OCI-LY7 (cell line): ENCODE measurements at regions not wholly inside any gene's neighbourhood (a gene's known extent, or its start where the extent isn't known, plus 50 kb on each side); places are given as distances from the start of the nearest gene placed in this dataset.

Experiments used
- BruUV-seq: library from RNA; stranded (reverse); fragments of 400-500 nt; replicated peaks from 2 replicates; lab custom pipeline; 2021; lab: Mats Ljungman, UMichigan
- CTCF ChIA-PET: fragments of 300-600 bp; sonication (Branson Sonifier 250); formaldehyde crosslinking; loops from one replicate; lab custom pipeline; 2022; ENCODE audit warnings: antibody characterized with exemption; ENCODE audit not compliant: unreplicated experiment; lab: Charles Lee
- POLR2A ChIA-PET: fragments of 300-600 bp; sonication (Branson Sonifier 250); formaldehyde crosslinking; loops from one replicate; lab custom pipeline; 2022; ENCODE audit warnings: antibody characterized with exemption; lab: Charles Lee
- DNase-seq: peaks from one replicate; pipeline ENCODE4 v3.0.0-alpha.2; 2015; ENCODE audit warnings: low spot score
- H2AFZ ChIP-seq: fragments of 200-600 bp; sonication (generic), shearing (Covaris generic); 2 replicates; pipeline ENCODE4 v1.6.1; 2014; ENCODE audit warnings: mild to moderate bottlenecking, antibody characterized with exemption, low read length, moderate library complexity
- H3K27ac ChIP-seq: fragments of 200-600 bp; sonication (generic); 2 replicates; pipeline ENCODE4 v1.5.1; 2014; ENCODE audit warnings: mixed run types, low read depth, mild to moderate bottlenecking, moderate library complexity, low read length, inconsistent platforms; ENCODE audit not compliant: poor library complexity, severe bottlenecking
- H3K36me3 ChIP-seq: fragments of 200-600 bp; sonication (generic); 2 replicates; pipeline ENCODE4 v1.6.1; 2014; ENCODE audit warnings: mild to moderate bottlenecking, antibody characterized with exemption, low read length, moderate library complexity, mixed read lengths; ENCODE audit not compliant: insufficient read depth
- H3K4me1 ChIP-seq: fragments of 200-600 bp; sonication (generic); 2 replicates; pipeline ENCODE4 v1.5.1; 2014; ENCODE audit warnings: mild to moderate bottlenecking, low read length; ENCODE audit not compliant: insufficient read depth, poor library complexity, severe bottlenecking
- H3K4me2 ChIP-seq: fragments of 200-600 bp; sonication (generic); 2 replicates; pipeline ENCODE4 v1.6.1; 2014; ENCODE audit warnings: mild to moderate bottlenecking, low read length
- H3K4me3 ChIP-seq: fragments of 200-600 bp; sonication (generic); 2 replicates; pipeline ENCODE4 v1.5.1; 2014; ENCODE audit warnings: mild to moderate bottlenecking, low read depth, low read length; ENCODE audit not compliant: poor library complexity, severe bottlenecking
- H3K79me2 ChIP-seq: fragments of 200-600 bp; sonication (generic); 2 replicates; pipeline ENCODE4 v1.6.1; 2016; ENCODE audit warnings: low read depth, mild to moderate bottlenecking, low read length, moderate library complexity, mixed read lengths; ENCODE audit not compliant: insufficient read depth
- H3K9me2 ChIP-seq: fragments of 200-600 bp; sonication (generic); 2 replicates; pipeline ENCODE4 v1.6.1; 2016; ENCODE audit warnings: mild to moderate bottlenecking, low read length, mixed read lengths; ENCODE audit not compliant: insufficient read depth
- H3K9me3 ChIP-seq: fragments of 200-600 bp; sonication (generic); 2 replicates; pipeline ENCODE4 v1.6.1; 2014; ENCODE audit warnings: mild to moderate bottlenecking, mixed run types, low read length, mixed read lengths
- H4K20me1 ChIP-seq: fragments of 200-600 bp; sonication (generic); 2 replicates; pipeline ENCODE4 v1.6.1; 2014; ENCODE audit warnings: mild to moderate bottlenecking, antibody characterized with exemption, low read length, moderate library complexity, mixed read lengths; ENCODE audit not compliant: insufficient read depth
- EZH2phosphoT487 ChIP-seq: fragments of 200-600 bp; sonication (generic); IDR thresholded peaks from 2 replicates; pipeline ENCODE4 v1.6.1; 2018; ENCODE audit warnings: low read depth, borderline replicate concordance, mild to moderate bottlenecking, mixed run types, antibody characterized with exemption, low read length, moderate library complexity, mixed read lengths
- intact Hi-C: fragments of 100-400 bp; cut with micrococcal nuclease; formaldehyde crosslinking; loops from one replicate; pipeline ENCODE4 v1.10.0; 2022; ENCODE audit not compliant: unreplicated experiment
- TF ChIP-seq, protein P1 (sequence below): fragments of 200-600 bp; sonication (generic); conservative IDR thresholded peaks from 2 replicates; pipeline ENCODE4 v1.5.1; 2014; ENCODE audit warnings: mild to moderate bottlenecking, antibody characterized with exemption, low read length, moderate library complexity, mixed read lengths

DNA sequence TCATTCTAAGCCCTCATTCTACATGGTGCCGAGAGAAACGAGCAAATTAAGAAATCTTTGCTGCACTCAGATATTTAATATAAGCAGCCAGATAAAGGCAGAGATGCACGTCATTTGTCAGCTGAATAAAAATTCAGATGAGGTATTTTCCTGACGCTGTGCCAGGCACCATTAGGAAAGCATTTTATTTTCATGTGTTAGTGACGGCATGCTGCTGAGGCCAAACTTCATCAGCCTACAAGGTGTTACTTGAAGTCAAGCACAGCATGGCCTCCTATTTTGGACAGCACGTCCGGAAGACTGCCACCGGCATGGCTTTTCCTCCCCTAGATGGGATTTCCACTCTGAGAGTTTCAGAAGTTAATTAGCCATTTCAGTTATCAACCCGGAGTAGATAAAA lies 70.3 kb downstream of the IRX3 start:
- H4K20me1 ChIP-seq, result no peaks in the 10 kb centered on the region
- H3K79me2 ChIP-seq, result no peaks in the 10 kb centered on the region
- H3K36me3 ChIP-seq, result no peaks in the 10 kb centered on the region
- DNase-seq, result no peak
- CTCF ChIA-PET, result no interaction called here
- H3K4me2 ChIP-seq, result no peak overlapping the region
- H3K4me3 ChIP-seq, result no peak overlapping the region
- no peak overlapping the region for H2AFZ ChIP-seq
- POLR2A ChIA-PET, result no interaction called here
- no peak overlapping the region for H3K27ac ChIP-seq
- no TSS peak for BruUV-seq
- no peaks in the 10 kb centered on the region for H3K9me2 ChIP-seq
- intact Hi-C loops, result no loop called here
- no peaks in the 10 kb centered on the region for H3K9me3 ChIP-seq
- no peak for TF ChIP-seq EZH2phosphoT487
- TF ChIP-seq, protein P1, sequence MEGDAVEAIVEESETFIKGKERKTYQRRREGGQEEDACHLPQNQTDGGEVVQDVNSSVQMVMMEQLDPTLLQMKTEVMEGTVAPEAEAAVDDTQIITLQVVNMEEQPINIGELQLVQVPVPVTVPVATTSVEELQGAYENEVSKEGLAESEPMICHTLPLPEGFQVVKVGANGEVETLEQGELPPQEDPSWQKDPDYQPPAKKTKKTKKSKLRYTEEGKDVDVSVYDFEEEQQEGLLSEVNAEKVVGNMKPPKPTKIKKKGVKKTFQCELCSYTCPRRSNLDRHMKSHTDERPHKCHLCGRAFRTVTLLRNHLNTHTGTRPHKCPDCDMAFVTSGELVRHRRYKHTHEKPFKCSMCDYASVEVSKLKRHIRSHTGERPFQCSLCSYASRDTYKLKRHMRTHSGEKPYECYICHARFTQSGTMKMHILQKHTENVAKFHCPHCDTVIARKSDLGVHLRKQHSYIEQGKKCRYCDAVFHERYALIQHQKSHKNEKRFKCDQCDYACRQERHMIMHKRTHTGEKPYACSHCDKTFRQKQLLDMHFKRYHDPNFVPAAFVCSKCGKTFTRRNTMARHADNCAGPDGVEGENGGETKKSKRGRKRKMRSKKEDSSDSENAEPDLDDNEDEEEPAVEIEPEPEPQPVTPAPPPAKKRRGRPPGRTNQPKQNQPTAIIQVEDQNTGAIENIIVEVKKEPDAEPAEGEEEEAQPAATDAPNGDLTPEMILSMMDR, result no peak
- H3K4me1 ChIP-seq, result no peaks in the 10 kb centered on the region

DNA sequence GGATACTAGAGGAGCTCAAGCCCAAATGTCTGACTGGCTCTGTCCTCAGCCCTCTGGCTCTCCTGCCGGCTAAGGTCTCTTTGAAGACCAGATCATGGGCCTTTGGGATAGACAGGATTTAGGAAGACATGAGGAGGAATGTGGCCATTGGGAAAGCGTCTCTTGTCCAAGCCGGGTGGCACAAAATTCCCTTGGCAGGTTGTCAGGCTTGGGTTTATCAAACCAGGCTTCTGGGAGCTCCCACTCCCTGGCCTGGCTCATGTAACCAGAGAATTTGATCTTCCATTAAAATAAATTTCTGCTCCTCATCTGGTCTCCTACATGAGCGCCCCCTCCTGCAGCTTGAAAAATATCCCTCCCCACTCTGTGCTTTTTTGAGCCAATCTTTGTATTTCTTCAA lies 71.1 kb downstream of the IRX3 start:
- ChIA-PET CTCF (no interaction called here), POLR2A (no interaction called here)

DNA sequence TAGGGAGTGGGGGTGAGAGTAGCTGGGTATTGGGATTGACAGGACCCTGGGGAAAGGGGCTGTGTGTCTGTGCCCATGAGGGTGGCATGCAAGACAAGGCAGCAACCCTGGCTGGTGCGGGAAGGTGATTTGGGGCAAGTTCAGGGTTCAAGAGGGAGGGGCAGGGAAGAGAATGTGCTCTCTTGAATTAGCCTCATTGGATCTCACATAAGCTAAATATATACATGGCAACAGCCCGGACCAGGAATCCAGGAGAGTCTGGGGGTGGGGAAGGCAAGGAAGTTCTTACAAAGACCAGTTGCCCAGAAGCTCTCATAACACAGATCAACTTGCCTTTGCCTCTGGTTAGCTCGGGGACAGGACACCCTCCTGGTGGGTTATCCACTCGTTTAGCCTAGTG lies 73.3 kb downstream of the IRX3 start:
- Histone ChIP-seq H3K36me3 (no peaks in the 10 kb centered on the region), H3K9me3 (no peaks in the 10 kb centered on the region), H3K4me2 (no peak overlapping the region), H4K20me1 (no peaks in the 10 kb centered on the region), H3K79me2 (no peaks in the 10 kb centered on the region), H3K4me1 (no peaks in the 10 kb centered on the region), H3K4me3 (no peak overlapping the region), H2AFZ (no peak overlapping the region), H3K27ac (no peak overlapping the region), H3K9me2 (no peaks in the 10 kb centered on the region)
- no peak for DNase-seq
- TF ChIP-seq EZH2phosphoT487, result no peak
- TF ChIP-seq, protein P1, result no peak
- intact Hi-C loops, result no loop called here
- BruUV-seq, result no TSS peak
- CTCF ChIA-PET, result no interaction called here
- POLR2A ChIA-PET, result no interaction called here

More for the DNA sequence above, 71.1 kb downstream of the IRX3 start:
- Histone ChIP-seq H4K20me1 (no peaks in the 10 kb centered on the region), H3K9me2 (no peaks in the 10 kb centered on the region), H3K9me3 (no peaks in the 10 kb centered on the region), H3K79me2 (no peaks in the 10 kb centered on the region), H3K36me3 (no peaks in the 10 kb centered on the region), H2AFZ (no peak overlapping the region), H3K4me3 (no peak overlapping the region), H3K27ac (no peak overlapping the region), H3K4me1 (no peaks in the 10 kb centered on the region), H3K4me2 (no peak overlapping the region)
- TF ChIP-seq EZH2phosphoT487, result no peak
- TF ChIP-seq, protein P1, result no peak
- intact Hi-C loops, result no loop called here
- no TSS peak for BruUV-seq
- DNase-seq, result no peak
